K562 (cell line): ENCODE measurements at regions not wholly inside any gene's neighbourhood (a gene's known extent, or its start where the extent isn't known, plus 50 kb on each side); places are given as distances from the start of the nearest gene placed in this dataset.

Experiments used
- ATAC-seq: fragments of 200-7000 bp; cut with Tn5 transposase; 3 replicates; pipeline ENCODE4 v1.9.1; 2020; ENCODE audit warnings: moderate library complexity
- BruUV-seq: library from RNA; stranded (reverse); fragments of 400-500 nt; replicated peaks from 2 replicates; lab custom pipeline; 2021; lab: Mats Ljungman, UMichigan
- CTCF ChIA-PET: fragments of 300-600 bp; formaldehyde crosslinking; extraction: SDS; loops from one replicate; lab custom pipeline; 2021; ENCODE audit warnings: low intra/inter-chr PET ratio; lab: Yijun Ruan, JAX
- POLR2A ChIA-PET: fragments of 300-600, 350-650 bp; sonication (Branson Sonifier 250); formaldehyde crosslinking; extraction: SDS; loops from one replicate; lab custom pipeline; 2021; ENCODE audit warnings: antibody characterized with exemption, inconsistent platforms; lab: Yijun Ruan, JAX
- DNase-seq, 4 experiments: peaks; one replicate each; pipeline versions ENCODE4 v3.0.0 to v3.0.0-alpha.2; 2011 to 2018; ENCODE audit warnings: low spot score in 3 of 4, mixed read lengths in 3 of 4; ENCODE audit errors: extremely low read depth in 1 of 4
- FAIRE-seq: peaks from 2 replicates; lab custom pipeline; 2011; peaks lifted over from hg19 to GRCh38; lab: Jason Lieb, UNC
- H2AFZ ChIP-seq: 2 replicates; pipeline ENCODE4 v1.6.0; 2011; ENCODE audit warnings: low read depth, low read length, control low read depth, inconsistent platforms
- H3K27ac ChIP-seq: fragments of 200-600 bp; 3 replicates; pipeline ENCODE4 v1.8.0; 2011; ENCODE audit warnings: low read depth, mild to moderate bottlenecking, control low read depth, inconsistent platforms, low read length, moderate library complexity, mixed read lengths; ENCODE audit errors: extremely low read depth
- H3K27me3 ChIP-seq, 2 experiments: fragments of 300-600 bp in 1 of 2; 2 replicates in 1 of 2; 3 replicates in 1 of 2; pipeline versions ENCODE4 v1.6.0 to v1.8.0; 2011; ENCODE audit warnings: inconsistent platforms in 2 of 2, low read length in 2 of 2, mild to moderate bottlenecking in 1 of 2, mixed read lengths in 1 of 2, moderate library complexity in 1 of 2; ENCODE audit not compliant: control insufficient read depth in 2 of 2, insufficient read depth in 2 of 2
- H3K36me3 ChIP-seq: fragments of 300-600 bp; 3 replicates; pipeline ENCODE4 v1.8.0; 2011; ENCODE audit warnings: mild to moderate bottlenecking, low read length, inconsistent platforms; ENCODE audit not compliant: control insufficient read depth, insufficient read depth
- H3K4me1 ChIP-seq, 2 experiments: fragments of 200-600 bp in 1 of 2; replicated peaks in 1 of 2; 2 replicates in 1 of 2; 3 replicates in 1 of 2; pipeline versions ENCODE4 v1.5.1 to v1.8.0; 2011; ENCODE audit warnings: inconsistent platforms in 2 of 2, low read length in 2 of 2, mild to moderate bottlenecking in 1 of 2, mixed read lengths in 1 of 2, moderate library complexity in 1 of 2; ENCODE audit not compliant: control insufficient read depth in 2 of 2, insufficient read depth in 2 of 2
- H3K4me2 ChIP-seq: 2 replicates; pipeline ENCODE4 v1.6.1; 2011; ENCODE audit warnings: low read length, control low read depth, inconsistent platforms, mixed read lengths; ENCODE audit not compliant: insufficient read depth
- H3K4me3 ChIP-seq: fragments of 200-600 bp; sonication (generic), shearing (Covaris generic); 2 replicates; pipeline ENCODE4 v1.5.1; 2016; ENCODE audit warnings: control low read depth, inconsistent platforms
- H3K79me2 ChIP-seq: fragments of 200-600 bp; 3 replicates; pipeline ENCODE4 v1.8.0; 2011; ENCODE audit warnings: low read length, inconsistent platforms; ENCODE audit not compliant: control insufficient read depth, insufficient read depth
- H3K9ac ChIP-seq, 2 experiments: 2 replicates each; pipeline versions ENCODE4 v1.6.0 to v1.6.1; 2011; ENCODE audit warnings: low read depth in 2 of 2, low read length in 2 of 2, control low read depth in 1 of 2, inconsistent platforms in 1 of 2, mild to moderate bottlenecking in 1 of 2, mixed read lengths in 1 of 2; ENCODE audit not compliant: insufficient read depth in 1 of 2
- H3K9me1 ChIP-seq: one replicate; pipeline ENCODE4 v1.6.0; 2011; ENCODE audit warnings: inconsistent platforms, mild to moderate bottlenecking, low read length, moderate library complexity; ENCODE audit not compliant: control insufficient read depth, insufficient read depth
- H3K9me3 ChIP-seq: replicated peaks from 2 replicates; pipeline ENCODE4 v1.5.1; 2011; ENCODE audit warnings: low read depth, low read length, inconsistent platforms; ENCODE audit not compliant: control insufficient read depth, insufficient read depth
- H4K20me1 ChIP-seq: replicated peaks from 2 replicates; pipeline ENCODE4 v1.6.1; 2011; ENCODE audit warnings: low read length, inconsistent platforms, mixed read lengths; ENCODE audit not compliant: control insufficient read depth, insufficient read depth
- CCNT2 ChIP-seq: IDR thresholded peaks from 2 replicates; pipeline ENCODE4 v1.6.1; 2011; ENCODE audit warnings: borderline replicate concordance, low read depth, mild to moderate bottlenecking, moderate library complexity, mixed read lengths, low read length; ENCODE audit not compliant: insufficient read length; ENCODE audit errors: extremely low read depth
- CHD2 ChIP-seq: IDR thresholded peaks from 2 replicates; pipeline ENCODE4 v1.6.1; 2011; ENCODE audit warnings: low read depth, low read length
- ESRRA ChIP-seq: fragments of 450-650 bp; IDR thresholded peaks from 2 replicates; pipeline ENCODE4 v1.6.1; 2014; ENCODE audit warnings: low read depth, mild to moderate bottlenecking, moderate library complexity, borderline replicate concordance
- GABPB1 ChIP-seq: sonication (generic); formaldehyde crosslinking; IDR thresholded peaks from 2 replicates; pipeline ENCODE4 v1.8.0; 2022; ENCODE audit warnings: mild to moderate bottlenecking, missing genetic modification reagents
- MAFF ChIP-seq: IDR thresholded peaks from 2 replicates; pipeline ENCODE4 v1.6.1; 2012; ENCODE audit warnings: low read length, improper control_type of control experiment
- PHF21A ChIP-seq: fragments of 450-650 bp; IDR thresholded peaks from 2 replicates; pipeline ENCODE4 v1.6.1; 2017; ENCODE audit warnings: low read depth, borderline replicate concordance
- SIN3A ChIP-seq, 2 experiments: fragments of 150-350 bp in 1 of 2; IDR thresholded peaks; 2 replicates each; pipeline ENCODE4 v1.6.1; 2011 to 2016; ENCODE audit warnings: borderline replicate concordance in 2 of 2, low read depth in 2 of 2, low read length in 2 of 2, mild to moderate bottlenecking in 2 of 2, moderate library complexity in 2 of 2; ENCODE audit not compliant: control insufficient read depth in 1 of 2
- SRSF1 ChIP-seq: fragments of 200-400 bp; formaldehyde crosslinking; IDR thresholded peaks from 2 replicates; pipeline ENCODE4 v1.6.1; 2017; ENCODE audit warnings: mild to moderate bottlenecking, low read depth, low read length, moderate library complexity
- ZNF316 ChIP-seq: fragments of 450-650 bp; IDR thresholded peaks from 2 replicates; pipeline ENCODE4 v1.6.1; 2016
- WGBS: fragments of 100-300 bp; shearing (Covaris generic); methylation state at CpG from one replicate; pipeline ENCODE4 v1.1.6; 2016; ENCODE audit warnings: low coverage, mixed read lengths; ENCODE audit not compliant: insufficient coverage; ENCODE audit errors: missing lambda C conversion rate; 5-methylcytosine and 5-hydroxymethylcytosine counted together
- in situ Hi-C: fragments of 300-500 bp; cut with MboI; formaldehyde crosslinking; loops from 4 replicates; pipeline ENCODE4 v1.15.0; 2018; ENCODE audit warnings: inconsistent platforms, mixed read lengths
- intact Hi-C: fragments of 100-400 bp; cut with micrococcal nuclease; formaldehyde crosslinking; loops from 2 replicates; pipeline ENCODE4 v1.14.2; 2022
- TF ChIP-seq, protein P1 (sequence below): fragments of 250-450 bp; sonication (Bioruptor Pico); IDR thresholded peaks from 2 replicates; pipeline ENCODE4 v1.4.0; 2020; ENCODE audit warnings: mild to moderate bottlenecking
- TF ChIP-seq, protein P2 (sequence below): fragments of 450-650 bp; IDR thresholded peaks from 2 replicates; pipeline ENCODE4 v1.6.1; 2016; ENCODE audit warnings: mild to moderate bottlenecking

DNA sequence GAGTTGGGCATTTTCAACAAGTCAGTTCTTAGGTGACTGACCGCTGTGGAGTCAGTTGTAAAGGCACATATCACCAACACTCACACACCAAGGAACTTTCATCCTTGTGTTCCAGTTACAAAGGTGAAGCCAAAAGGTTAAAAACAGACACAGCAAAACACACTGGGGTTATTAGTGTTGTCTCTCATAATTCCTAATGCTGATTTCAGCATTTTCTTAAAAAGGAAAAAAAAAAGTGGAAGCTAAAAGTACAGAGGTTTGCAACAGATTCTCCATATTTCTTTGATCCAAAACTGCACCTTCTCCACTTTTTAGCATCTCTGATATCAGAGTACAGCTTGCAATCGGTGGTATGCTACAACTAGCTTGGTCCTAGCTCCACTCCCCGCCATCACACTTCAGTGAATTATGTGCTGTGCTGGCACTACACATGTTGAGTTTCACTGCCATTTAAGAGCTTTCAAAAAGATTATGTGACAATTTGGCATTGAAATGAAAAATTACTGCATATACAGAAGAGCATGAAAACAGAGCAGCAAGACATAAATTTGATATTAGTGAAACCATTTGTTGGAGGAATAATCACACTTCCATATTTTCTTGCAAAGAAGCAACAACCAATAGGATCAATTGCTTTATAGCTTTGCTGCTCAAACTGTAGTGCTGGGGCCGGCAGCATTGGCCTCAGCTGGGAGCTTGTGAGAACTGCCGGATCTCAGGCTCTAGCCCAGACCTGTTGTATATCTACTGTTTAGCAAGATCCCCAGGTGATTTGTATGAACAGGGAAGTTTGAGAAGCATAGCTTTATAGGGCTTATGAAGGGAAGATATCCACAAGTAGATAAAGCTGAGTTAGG lies 62.3 kb upstream of the DAPL1 start:
- intact Hi-C loops, result no loop called here
- POLR2A ChIA-PET, result interaction anchor here (0.6 to 2.6 kb wide), 5 partner anchors 9 to 1476 kb away, joined by 3 to 8 read pairs (median 4); no protein-coding TSS in a partner anchor

DNA sequence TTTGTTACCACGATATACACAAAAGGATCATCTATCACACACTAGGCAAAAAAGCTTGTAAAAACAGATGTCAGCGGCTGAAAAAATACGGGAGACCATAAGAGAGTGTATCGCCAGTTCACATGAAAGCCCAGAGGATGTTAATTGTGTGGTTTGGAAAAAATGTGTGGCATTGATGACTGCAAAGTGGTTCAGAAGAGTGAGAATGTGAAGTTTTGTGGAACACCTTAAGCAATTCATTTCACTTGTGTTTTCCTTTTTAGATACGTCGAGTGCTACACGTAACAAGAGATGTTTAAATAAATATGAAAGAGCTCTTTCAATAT lies 61.7 kb upstream of the DAPL1 start:
- CTCF ChIA-PET, result no interaction called here
- Histone ChIP-seq H3K27me3 (peaks cover 51 to 69% of the 10 kb centered on the region in 2 experiments), H4K20me1 (0 out of 2 replicates have a peak, but pooled peaks cover 5% of the 10 kb centered on the region), H3K4me2 (no peak overlapping the region), H3K9me1 (no peaks in the 10 kb centered on the region), H3K9me3 (no peaks in the 10 kb centered on the region), H3K36me3 (no peaks in the 10 kb centered on the region), H3K4me1 (no peaks in the 10 kb centered on the region), H3K9ac (no peak overlapping the region), H3K79me2 (no peaks in the 10 kb centered on the region), H2AFZ (no peak overlapping the region), H3K27ac (no peak overlapping the region), H3K4me3 (no peak overlapping the region)
- in situ Hi-C loops (loop anchor here (25.0 kb wide), 1 partner anchor 1246 kb away; no protein-coding TSS in a partner anchor), intact Hi-C loops (no loop called here)
- DNase-seq (no peak), ATAC-seq (no peak), FAIRE-seq (no peak)
- BruUV-seq, result no TSS peak
- POLR2A ChIA-PET, result interaction anchor here (0.6 to 2.6 kb wide), 5 partner anchors 8 to 1475 kb away, joined by 3 to 8 read pairs (median 4); no protein-coding TSS in a partner anchor
- 8% methylated on average over 7 of the region's 7 CpGs for WGBS
- TF ChIP-seq ESRRA (no peak), PHF21A (no peak), MAFF (no peak), SRSF1 (no peak), SIN3A (IDR thresholded peaks at IDR 0.05; ENCODE audit: borderline replicate concordance in 2 of 2, control insufficient read depth in 1 of 2, low read depth in 2 of 2, low read length in 2 of 2) (no peak), GABPB1 (no peak), CCNT2 (no peak)
- TF ChIP-seq, protein P1, sequence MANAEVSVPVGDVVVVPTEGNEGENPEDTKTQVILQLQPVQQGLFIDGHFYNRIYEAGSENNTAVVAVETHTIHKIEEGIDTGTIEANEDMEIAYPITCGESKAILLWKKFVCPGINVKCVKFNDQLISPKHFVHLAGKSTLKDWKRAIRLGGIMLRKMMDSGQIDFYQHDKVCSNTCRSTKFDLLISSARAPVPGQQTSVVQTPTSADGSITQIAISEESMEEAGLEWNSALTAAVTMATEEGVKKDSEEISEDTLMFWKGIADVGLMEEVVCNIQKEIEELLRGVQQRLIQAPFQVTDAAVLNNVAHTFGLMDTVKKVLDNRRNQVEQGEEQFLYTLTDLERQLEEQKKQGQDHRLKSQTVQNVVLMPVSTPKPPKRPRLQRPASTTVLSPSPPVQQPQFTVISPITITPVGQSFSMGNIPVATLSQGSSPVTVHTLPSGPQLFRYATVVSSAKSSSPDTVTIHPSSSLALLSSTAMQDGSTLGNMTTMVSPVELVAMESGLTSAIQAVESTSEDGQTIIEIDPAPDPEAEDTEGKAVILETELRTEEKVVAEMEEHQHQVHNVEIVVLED (CRISPR knock-in tag), result no peak
- TF ChIP-seq, protein P2, sequence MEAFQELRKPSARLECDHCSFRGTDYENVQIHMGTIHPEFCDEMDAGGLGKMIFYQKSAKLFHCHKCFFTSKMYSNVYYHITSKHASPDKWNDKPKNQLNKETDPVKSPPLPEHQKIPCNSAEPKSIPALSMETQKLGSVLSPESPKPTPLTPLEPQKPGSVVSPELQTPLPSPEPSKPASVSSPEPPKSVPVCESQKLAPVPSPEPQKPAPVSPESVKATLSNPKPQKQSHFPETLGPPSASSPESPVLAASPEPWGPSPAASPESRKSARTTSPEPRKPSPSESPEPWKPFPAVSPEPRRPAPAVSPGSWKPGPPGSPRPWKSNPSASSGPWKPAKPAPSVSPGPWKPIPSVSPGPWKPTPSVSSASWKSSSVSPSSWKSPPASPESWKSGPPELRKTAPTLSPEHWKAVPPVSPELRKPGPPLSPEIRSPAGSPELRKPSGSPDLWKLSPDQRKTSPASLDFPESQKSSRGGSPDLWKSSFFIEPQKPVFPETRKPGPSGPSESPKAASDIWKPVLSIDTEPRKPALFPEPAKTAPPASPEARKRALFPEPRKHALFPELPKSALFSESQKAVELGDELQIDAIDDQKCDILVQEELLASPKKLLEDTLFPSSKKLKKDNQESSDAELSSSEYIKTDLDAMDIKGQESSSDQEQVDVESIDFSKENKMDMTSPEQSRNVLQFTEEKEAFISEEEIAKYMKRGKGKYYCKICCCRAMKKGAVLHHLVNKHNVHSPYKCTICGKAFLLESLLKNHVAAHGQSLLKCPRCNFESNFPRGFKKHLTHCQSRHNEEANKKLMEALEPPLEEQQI, result no peak

More for the DNA sequence above, 62.3 kb upstream of the DAPL1 start:
- H3K9ac ChIP-seq, result no peak overlapping the region
- no peak overlapping the region for H3K4me3 ChIP-seq
- no peak overlapping the region for H3K27ac ChIP-seq
- TF ChIP-seq ZNF316, result peak; percentile 22; the same call in 1 of the 2 replicates
- no peak for TF ChIP-seq CHD2
- no peaks in the 10 kb centered on the region for H3K79me2 ChIP-seq
- in situ Hi-C loops, result loop anchor here (25.0 kb wide), 1 partner anchor 1246 kb away; no protein-coding TSS in a partner anchor
- H4K20me1 ChIP-seq, result 0 out of 2 replicates have a peak, but pooled peaks cover 5% of the 10 kb centered on the region
- ATAC-seq, result no peak
- H3K9me1 ChIP-seq, result no peaks in the 10 kb centered on the region
- no peaks in the 10 kb centered on the region for H3K9me3 ChIP-seq
- no peaks in the 10 kb centered on the region for H3K4me1 ChIP-seq
- WGBS, result 3% methylated on average over 5 of the region's 5 CpGs
- BruUV-seq, result no TSS peak
- CTCF ChIA-PET, result no interaction called here
- FAIRE-seq, result no peak
- H3K4me2 ChIP-seq, result no peak overlapping the region
- no peaks in the 10 kb centered on the region for H3K36me3 ChIP-seq
- H3K27me3 ChIP-seq, result peaks cover 54 to 71% of the 10 kb centered on the region in 2 experiments
- H2AFZ ChIP-seq, result no peak overlapping the region
- no peak for DNase-seq
